Activated B cell treated with CpG ODN at 0.5 μM for 24 hours (primary cell): ENCODE measurements at regions not wholly inside any gene's neighbourhood (a gene's known extent, or its start where the extent isn't known, plus 50 kb on each side); places are given as distances from the start of the nearest gene placed in this dataset.

Source experiments
- ATAC-seq: fragments of 200-7000 bp; cut with Tn5 transposase; one replicate; pipeline ENCODE4 v1.10.0; 2021; ENCODE audit warnings: low read depth, mild to moderate bottlenecking, moderate library complexity
- CTCF ChIA-PET: fragments of 350-600 bp; sonication (Branson Sonifier 250); formaldehyde crosslinking; loops from one replicate; lab custom pipeline; 2021; ENCODE audit warnings: antibody characterized with exemption; lab: Charles Lee
- POLR2A ChIA-PET: fragments of 350-600 bp; sonication (Branson Sonifier 250); formaldehyde crosslinking; loops from one replicate; lab custom pipeline; 2021; ENCODE audit warnings: antibody characterized with exemption; lab: Charles Lee
- DNase-seq: peaks from one replicate; pipeline ENCODE4 v3.0.0; 2022
- H3K27ac Mint-ChIP-seq: one replicate; pipeline ENCODE4 v1.8.0; 2020; ENCODE audit warnings: mixed read lengths
- H3K27me3 Mint-ChIP-seq: one replicate; pipeline ENCODE4 v1.8.0; 2021; ENCODE audit warnings: mixed read lengths
- H3K36me3 Mint-ChIP-seq: one replicate; pipeline ENCODE4 v1.8.0; 2021; ENCODE audit warnings: low read depth, mixed read lengths
- H3K4me1 Mint-ChIP-seq: one replicate; pipeline ENCODE4 v1.8.0; 2021; ENCODE audit warnings: mixed read lengths
- H3K4me3 Mint-ChIP-seq: one replicate; pipeline ENCODE4 v1.8.0; 2020; ENCODE audit warnings: mild to moderate bottlenecking, mixed read lengths
- H3K9me3 Mint-ChIP-seq: one replicate; pipeline ENCODE4 v1.8.0; 2020; ENCODE audit warnings: mixed read lengths
- CTCF ChIP-seq: fragments of 200-600 bp; IDR thresholded peaks from one replicate; pipeline ENCODE4 v1.8.0; 2022; ENCODE audit warnings: antibody characterized with exemption, mild to moderate bottlenecking
- intact Hi-C: fragments of 100-400 bp; cut with micrococcal nuclease; formaldehyde crosslinking; loops from one replicate; pipeline ENCODE4 v1.15.1; 2024

GRCh38 chr13:99053636-99054233 is 75.9 kb upstream of the DOCK9 start:
- H3K27ac Mint-ChIP-seq = no peak overlapping the region
- H3K4me1 Mint-ChIP-seq = peaks cover 32% of the 10 kb centered on the region
- ChIA-PET CTCF (no interaction called here), POLR2A (no interaction called here)
- DNase-seq (no peak), ATAC-seq (no peak)
- no peaks in the 10 kb centered on the region for H3K9me3 Mint-ChIP-seq
- H3K36me3 Mint-ChIP-seq = no peaks in the 10 kb centered on the region
- TF ChIP-seq CTCF = no peak
- no peak overlapping the region for H3K4me3 Mint-ChIP-seq
- peaks cover 27% of the 10 kb centered on the region for H3K27me3 Mint-ChIP-seq
- intact Hi-C loops = no loop called here

GRCh38 chr13:99055281-99055680 is 77.4 kb upstream of the DOCK9 start:
- ATAC-seq = no peak

DNA sequence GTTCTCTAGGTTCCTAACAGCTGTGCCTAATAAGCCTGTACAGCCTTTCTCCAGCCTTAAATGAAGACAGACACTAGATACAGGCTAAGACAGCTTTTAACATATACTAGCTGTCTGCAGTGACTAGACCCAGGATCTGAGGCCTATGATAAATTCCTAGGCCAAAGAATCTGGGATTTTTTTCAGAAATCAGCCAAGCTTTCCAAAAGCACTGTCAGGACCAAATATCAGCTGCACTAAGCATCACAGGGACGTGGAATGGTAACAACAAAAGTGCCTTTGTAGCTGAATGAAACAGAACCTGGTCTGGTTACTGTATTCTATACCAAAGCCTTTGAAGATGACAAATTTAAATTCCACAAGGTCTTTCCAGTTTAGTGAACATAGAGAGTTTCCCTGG is 77.9 kb upstream of the DOCK9 start:
- Mint-ChIP-seq H3K27me3 (peaks cover 17% of the 10 kb centered on the region), H3K36me3 (no peaks in the 10 kb centered on the region), H3K4me3 (no peak overlapping the region), H3K9me3 (no peaks in the 10 kb centered on the region), H3K27ac (no peak overlapping the region), H3K4me1 (peaks cover 26% of the 10 kb centered on the region)
- CTCF ChIA-PET = no interaction called here
- intact Hi-C loops = no loop called here
- ATAC-seq (no peak), DNase-seq (no peak)
- POLR2A ChIA-PET = no interaction called here
- no peak for TF ChIP-seq CTCF

More at GRCh38 chr13:99055281-99055680, 77.4 kb upstream of the DOCK9 start:
- Mint-ChIP-seq H3K36me3 (no peaks in the 10 kb centered on the region), H3K27me3 (peaks cover 19% of the 10 kb centered on the region), H3K4me3 (no peak overlapping the region), H3K9me3 (no peaks in the 10 kb centered on the region), H3K4me1 (peaks cover 28% of the 10 kb centered on the region), H3K27ac (no peak overlapping the region)
- CTCF ChIA-PET = no interaction called here
- no peak for TF ChIP-seq CTCF
- POLR2A ChIA-PET = no interaction called here
- no peak for DNase-seq
- intact Hi-C loops = no loop called here

- intact Hi-C loops = no loop called here
- no peak for TF ChIP-seq CTCF
- Mint-ChIP-seq H3K36me3 (no peaks in the 10 kb centered on the region), H3K27me3 (peaks cover 12% of the 10 kb centered on the region), H3K4me1 (peaks cover 18% of the 10 kb centered on the region), H3K27ac (no peak overlapping the region), H3K4me3 (no peak overlapping the region), H3K9me3 (no peaks in the 10 kb centered on the region)
- ATAC-seq (no peak), DNase-seq (no peak)
- POLR2A ChIA-PET = no interaction called here
- CTCF ChIA-PET = no interaction called here
Measured at GRCh38 chr13:99056381-99057014, 78.6 kb upstream of the DOCK9 start.

DNA sequence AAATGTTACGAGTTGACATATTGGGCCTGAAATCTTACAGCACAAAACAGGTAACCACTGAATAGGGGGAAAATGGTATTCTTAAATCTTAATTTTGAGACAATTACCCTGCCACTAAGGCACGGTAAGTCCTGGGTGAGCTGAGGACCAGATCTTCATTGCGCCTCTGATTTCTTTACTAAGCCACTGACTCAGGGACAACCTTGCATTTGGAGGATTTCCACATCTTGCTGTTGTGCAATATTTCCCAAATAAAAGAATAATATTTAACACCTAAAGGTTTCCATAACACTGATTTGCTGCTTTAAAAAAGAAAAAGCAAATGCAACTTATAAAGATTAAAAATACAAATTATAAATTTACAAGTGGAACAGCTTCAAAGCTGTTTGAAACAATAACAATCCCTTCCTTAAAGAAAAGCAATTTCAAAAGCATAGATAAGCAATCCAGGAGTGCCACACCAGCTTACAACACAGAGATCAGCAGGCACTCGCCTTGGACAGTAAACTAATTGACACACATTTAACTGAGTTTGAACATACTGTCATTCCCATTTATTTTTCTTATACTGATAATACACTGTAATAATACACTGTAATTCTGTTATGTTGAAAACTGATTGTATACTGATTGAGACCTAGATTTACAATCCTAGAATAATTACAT is 79.6 kb upstream of the DOCK9 start:
- no peak overlapping the region for H3K4me3 Mint-ChIP-seq
- ChIA-PET CTCF (no interaction called here), POLR2A (no interaction called here)
- H3K27me3 Mint-ChIP-seq = peaks cover 6% of the 10 kb centered on the region
- H3K9me3 Mint-ChIP-seq = no peaks in the 10 kb centered on the region
- DNase-seq = no peak
- H3K36me3 Mint-ChIP-seq = no peaks in the 10 kb centered on the region
- H3K27ac Mint-ChIP-seq = no peak overlapping the region
- TF ChIP-seq CTCF = no peak
- no peak for ATAC-seq
- H3K4me1 Mint-ChIP-seq = peaks cover 12% of the 10 kb centered on the region
- intact Hi-C loops = no loop called here
